ENCODE measurements at regions not wholly inside any gene's neighbourhood (a gene's known extent, or its start where the extent isn't known, plus 50 kb on each side); places are given as distances from the start of the nearest gene placed in this dataset.

- DNase-seq (ENCODE audit: extremely low read depth, insufficient read length), result no peak
- Histone ChIP-seq H3K4me3 (replicated peaks; ENCODE audit: low read depth, low read length) (no peak overlapping the region), H3K27me3 (replicated peaks; ENCODE audit: control insufficient read depth, insufficient read depth, low read length) (no peaks in the 10 kb centered on the region), H3K36me3 (ENCODE audit: control insufficient read depth, insufficient read depth, low read length) (no peaks in the 10 kb centered on the region)
- no peak for TF ChIP-seq CTCF (IDR thresholded peaks at IDR 0.05; ENCODE audit: insufficient read depth, low read length, poor library complexity, severe bottlenecking)
Measured at GRCh38 chr4:93957186-93957585, 128.6 kb downstream of the ATOH1 start.

- TF ChIP-seq CTCF (IDR thresholded peaks at IDR 0.05; ENCODE audit: insufficient read depth, low read length, poor library complexity, severe bottlenecking), result no peak
- DNase-seq (ENCODE audit: extremely low read depth, insufficient read length), result no peak
- Histone ChIP-seq H3K4me3 (replicated peaks; ENCODE audit: low read depth, low read length) (no peak overlapping the region), H3K36me3 (ENCODE audit: control insufficient read depth, insufficient read depth, low read length) (no peaks in the 10 kb centered on the region), H3K27me3 (replicated peaks; ENCODE audit: control insufficient read depth, insufficient read depth, low read length) (no peaks in the 10 kb centered on the region)
Measured at GRCh38 chr4:93960450-93960849, 131.9 kb downstream of the ATOH1 start.

DNA sequence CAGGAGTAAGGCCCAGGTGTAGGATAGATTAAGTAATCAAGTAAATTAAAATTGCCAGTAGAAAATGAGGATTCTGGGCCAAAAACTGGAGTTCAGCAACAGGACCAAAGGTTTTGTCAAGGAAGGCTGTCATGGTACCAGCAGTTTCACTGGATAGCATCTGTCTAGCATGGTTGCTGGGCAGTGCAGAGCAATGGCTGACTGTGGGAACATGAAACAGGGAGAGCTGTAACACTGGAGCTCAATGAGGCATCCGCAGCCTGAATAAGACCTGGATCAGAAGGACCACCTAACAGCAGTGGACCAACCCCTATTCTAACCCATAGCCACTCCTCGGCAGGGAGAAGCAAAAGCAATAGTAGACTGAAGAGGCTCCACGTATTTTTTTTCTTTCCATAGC, 132.4 kb downstream of the ATOH1 start:
- no peak overlapping the region for H3K4me3 ChIP-seq (replicated peaks; ENCODE audit: low read depth, low read length)
- no peaks in the 10 kb centered on the region for H3K27me3 ChIP-seq (replicated peaks; ENCODE audit: control insufficient read depth, insufficient read depth, low read length)
- H3K36me3 ChIP-seq (ENCODE audit: control insufficient read depth, insufficient read depth, low read length), result no peaks in the 10 kb centered on the region
- no peak for DNase-seq (ENCODE audit: extremely low read depth, insufficient read length)
- no peak for TF ChIP-seq CTCF (IDR thresholded peaks at IDR 0.05; ENCODE audit: insufficient read depth, low read length, poor library complexity, severe bottlenecking)

- H3K4me3 ChIP-seq (replicated peaks; ENCODE audit: low read depth, low read length), result no peak overlapping the region
- no peaks in the 10 kb centered on the region for H3K27me3 ChIP-seq (replicated peaks; ENCODE audit: control insufficient read depth, insufficient read depth, low read length)
- H3K36me3 ChIP-seq (ENCODE audit: control insufficient read depth, insufficient read depth, low read length), result no peaks in the 10 kb centered on the region
- TF ChIP-seq CTCF (IDR thresholded peaks at IDR 0.05; ENCODE audit: insufficient read depth, low read length, poor library complexity, severe bottlenecking), result no peak
- DNase-seq (ENCODE audit: extremely low read depth, insufficient read length), result no peak
Measured at GRCh38 chr4:93981594-93981993, 153.0 kb downstream of the ATOH1 start.

DNA sequence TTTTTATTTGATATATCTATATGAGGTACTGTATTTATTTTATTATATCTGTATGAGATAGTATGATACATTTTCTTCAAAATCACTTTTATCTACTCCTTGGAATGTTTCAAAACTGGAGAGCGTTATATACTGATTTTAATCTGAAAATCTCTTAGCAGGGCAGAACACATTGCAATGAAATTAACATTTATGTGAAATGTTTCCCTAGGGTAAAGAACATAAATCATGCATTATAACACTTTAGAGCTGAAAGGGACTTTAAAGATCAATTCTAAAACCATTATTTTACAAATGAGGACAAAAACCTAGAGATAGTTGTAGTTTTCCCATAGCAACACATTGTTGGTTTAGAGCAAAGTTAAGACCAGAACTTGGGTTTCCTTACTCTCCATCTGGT, 153.7 kb downstream of the ATOH1 start:
- Histone ChIP-seq H3K4me3 (replicated peaks; ENCODE audit: low read depth, low read length) (no peak overlapping the region), H3K36me3 (ENCODE audit: control insufficient read depth, insufficient read depth, low read length) (no peaks in the 10 kb centered on the region)
- DNase-seq (ENCODE audit: extremely low read depth, insufficient read length), result no peak

More for the DNA sequence above, 153.7 kb downstream of the ATOH1 start:
- TF ChIP-seq CTCF (IDR thresholded peaks at IDR 0.05; ENCODE audit: insufficient read depth, low read length, poor library complexity, severe bottlenecking), result no peak
- no peaks in the 10 kb centered on the region for H3K27me3 ChIP-seq (replicated peaks; ENCODE audit: control insufficient read depth, insufficient read depth, low read length)
